SK-N-DZ (cell line): ENCODE measurements at regions not wholly inside any gene's neighbourhood (a gene's known extent, or its start where the extent isn't known, plus 50 kb on each side); places are given as distances from the start of the nearest gene placed in this dataset.

Source experiments
- DNase-seq: peaks from one replicate; pipeline ENCODE4 v3.0.0-alpha.2; 2015; ENCODE audit warnings: low spot score

DNA sequence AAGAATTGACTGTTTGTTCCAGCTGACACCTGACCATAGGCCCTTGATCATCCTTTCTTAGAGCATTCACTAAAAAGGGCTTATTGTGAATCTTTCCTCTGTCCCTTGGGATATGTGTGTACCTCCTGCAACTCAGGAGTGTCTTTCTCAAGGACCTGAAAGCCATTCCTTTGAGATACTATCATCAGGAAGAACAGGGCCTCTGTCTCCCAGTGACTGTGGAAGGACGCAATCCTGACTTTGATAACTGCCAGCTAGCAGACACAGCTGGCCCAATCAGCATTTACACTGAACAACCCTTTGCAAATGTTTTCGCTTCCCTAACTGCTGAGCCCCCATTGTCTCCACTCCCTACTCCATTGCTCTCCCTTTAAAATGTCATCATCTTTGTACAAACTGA lies 144.4 kb downstream of the RMI1 start:
- no peak for DNase-seq

GRCh38 chr9:84129529-84129928 lies 148.9 kb downstream of the RMI1 start:
- DNase-seq = no peak

DNA sequence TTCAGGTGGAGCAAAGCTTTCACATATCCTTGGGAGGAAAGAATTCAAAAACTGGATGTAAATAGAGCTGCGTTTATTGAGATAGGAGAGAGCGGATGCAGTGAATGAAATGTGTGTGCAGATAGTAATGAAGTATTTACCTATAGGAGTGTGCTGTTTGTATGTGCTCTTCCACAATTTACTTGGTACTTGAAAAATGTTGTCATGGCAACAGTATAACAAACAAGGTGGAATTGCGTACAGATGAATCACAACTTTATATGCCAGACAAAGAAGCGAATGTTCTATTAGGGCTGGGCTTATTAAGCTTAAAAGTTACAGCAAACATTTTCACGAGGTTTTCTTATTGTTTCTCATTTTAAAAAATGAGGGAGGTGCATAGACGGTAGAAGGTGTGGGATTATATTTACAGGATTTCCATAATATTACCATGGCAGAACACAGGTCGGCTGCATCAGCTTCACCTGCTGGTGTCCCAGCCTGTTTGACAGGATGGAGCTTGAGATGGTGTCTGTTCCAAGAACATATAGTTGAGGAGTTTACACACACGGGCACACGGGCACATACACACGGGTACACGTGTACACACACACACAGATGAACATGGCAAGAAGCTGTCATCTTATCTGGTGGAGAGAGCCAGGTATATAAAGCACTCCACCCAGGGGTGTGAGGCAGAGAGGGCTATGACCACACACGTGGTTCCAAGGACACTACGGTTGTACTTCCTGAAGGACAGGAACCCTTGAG lies 155.7 kb downstream of the RMI1 start:
- no peak for DNase-seq

DNA sequence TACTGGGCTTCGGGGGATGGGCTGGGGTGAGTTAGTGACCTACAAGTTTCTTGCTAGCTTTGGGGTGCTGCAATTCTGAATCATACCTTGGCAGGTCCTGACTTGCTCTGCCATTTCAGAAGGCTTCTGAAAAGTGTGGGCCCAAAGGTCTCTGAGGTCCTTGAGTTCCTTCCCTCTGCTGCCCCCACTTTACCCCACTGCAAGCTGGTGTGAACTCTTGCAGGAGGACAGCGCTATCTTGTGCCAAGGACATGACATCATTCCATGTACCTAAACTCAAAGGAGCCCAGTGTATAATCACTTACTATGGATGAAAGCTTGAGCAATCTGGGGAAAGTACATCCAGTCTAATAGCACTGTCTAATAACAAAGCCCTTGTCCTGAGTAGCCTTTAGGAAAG lies 157.4 kb downstream of the RMI1 start:
- no peak for DNase-seq

DNA sequence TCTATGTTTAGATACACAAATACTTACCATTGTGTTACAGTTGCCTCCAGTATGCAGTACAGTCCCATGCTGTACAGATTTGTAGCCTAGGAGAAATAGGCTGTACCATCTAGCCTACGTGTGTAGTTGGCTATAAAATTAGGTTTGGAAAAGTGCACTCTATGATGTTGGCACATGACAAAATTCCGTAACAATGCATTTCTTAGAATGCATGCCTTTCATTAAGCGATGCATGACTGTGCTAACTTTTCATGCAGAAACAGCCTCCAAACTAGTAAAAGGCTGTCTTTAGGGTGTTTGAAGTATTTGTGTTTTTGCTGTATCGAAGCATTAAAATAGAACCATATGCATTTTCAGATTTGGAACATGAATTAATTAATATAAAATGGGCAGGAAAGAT lies 157.9 kb downstream of the RMI1 start:
- DNase-seq = no peak

DNA sequence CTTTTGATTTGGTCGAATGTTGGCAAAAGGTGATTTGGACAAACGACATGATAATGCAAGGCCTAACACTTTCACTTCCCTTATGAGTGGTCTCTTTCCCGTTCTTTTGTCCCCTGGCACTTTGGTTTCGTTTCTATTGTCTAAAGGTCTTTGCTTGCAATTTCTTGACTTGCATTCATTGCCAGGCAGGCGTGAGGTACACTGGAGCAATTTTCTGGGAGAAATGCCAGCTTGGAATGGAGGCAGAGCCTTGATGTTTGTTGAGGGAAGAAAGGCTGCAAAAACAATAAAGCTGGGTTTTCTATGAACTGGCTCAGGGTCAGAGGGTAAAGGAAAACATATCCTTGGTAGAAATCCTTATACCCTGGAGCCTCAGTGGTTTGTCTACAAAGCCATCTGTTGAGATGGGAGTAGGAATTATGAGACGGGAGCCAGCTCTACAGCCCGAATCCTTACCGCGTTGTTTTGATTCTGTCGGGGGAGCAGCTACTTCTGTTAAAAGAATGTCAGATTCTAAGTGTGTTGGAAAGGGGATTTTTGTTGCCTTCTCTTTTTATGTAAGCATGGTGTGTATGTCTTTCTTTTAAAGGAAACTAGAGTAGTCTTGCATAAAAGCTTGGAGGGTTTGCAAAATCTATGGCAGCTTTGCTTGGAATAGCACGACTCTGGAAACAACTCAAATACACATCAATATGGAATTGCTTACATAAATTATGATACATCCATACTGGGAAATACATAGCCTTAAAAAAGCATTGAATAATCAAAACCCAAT lies 158.9 kb downstream of the RMI1 start:
- no peak for DNase-seq

DNA sequence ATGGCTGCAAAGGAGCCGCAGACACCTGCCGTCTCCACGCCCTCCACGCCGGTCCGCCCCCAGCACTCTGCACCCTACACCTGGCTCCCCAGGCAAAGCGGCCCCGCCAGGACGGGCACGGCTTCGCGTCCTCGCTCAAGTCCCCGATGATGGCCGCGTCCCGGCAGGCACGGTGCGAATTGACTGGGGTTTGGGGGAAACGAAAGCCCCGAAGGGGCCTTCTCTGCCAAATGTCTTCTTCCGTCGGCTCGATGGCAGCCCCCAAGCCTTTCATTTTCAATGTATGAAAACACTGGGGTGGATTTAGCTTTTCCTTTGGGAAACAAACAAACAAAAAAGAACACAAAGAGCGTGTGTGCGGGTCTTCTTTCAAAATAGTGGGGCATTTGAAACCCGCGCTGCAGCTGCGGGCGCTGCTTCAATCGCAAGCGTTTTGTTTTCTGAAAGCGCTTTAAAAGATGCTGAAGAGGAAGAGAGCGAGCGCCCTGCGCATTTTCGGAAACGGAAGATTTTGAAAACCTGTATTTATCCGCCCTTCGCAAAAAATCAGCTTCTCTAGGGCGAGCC lies 160.0 kb downstream of the RMI1 start:
- DNase-seq = no peak

- DNase-seq = peak; percentile 2
Measured at GRCh38 chr9:84141741-84142370, 161.3 kb downstream of the RMI1 start.

DNA sequence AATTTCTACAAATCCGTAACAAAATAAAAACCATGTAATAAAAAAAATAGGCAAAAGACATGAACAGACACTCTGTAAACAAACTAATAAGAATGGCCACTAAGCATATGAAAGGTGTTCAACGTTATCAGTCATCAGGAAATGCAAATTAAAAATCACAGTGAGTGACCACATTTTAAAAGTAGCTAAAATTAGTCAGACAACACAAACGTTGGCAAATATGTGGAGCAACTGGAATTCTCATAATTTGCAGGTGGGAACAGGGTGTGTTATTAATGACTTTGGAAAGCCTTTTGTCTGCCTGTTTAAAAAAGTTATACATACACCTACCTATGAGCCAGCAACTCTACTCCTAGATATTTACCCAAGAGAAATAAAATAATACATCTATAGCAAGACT lies 164.4 kb downstream of the RMI1 start:
- no peak for DNase-seq

DNA sequence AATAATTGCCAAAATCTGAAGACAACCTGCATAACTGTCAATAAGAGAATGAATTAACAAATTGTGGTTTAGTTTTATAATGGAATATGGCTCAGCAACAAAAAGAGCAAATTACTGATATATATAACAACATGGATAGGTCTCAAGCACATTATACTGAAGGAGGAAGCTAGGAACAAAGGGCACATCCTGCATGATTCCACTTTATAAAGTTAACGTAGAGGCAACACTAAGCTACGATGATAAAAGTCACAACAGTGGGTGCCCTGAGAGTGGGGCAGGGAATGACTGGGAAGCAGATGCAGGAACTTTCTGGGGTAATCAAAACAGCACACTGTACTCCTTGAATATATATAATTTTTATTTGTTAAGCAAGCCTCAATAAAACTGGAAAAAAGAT lies 165.2 kb downstream of the RMI1 start:
- DNase-seq = no peak

- no peak for DNase-seq
Measured at GRCh38 chr9:84146893-84147710, 166.5 kb downstream of the RMI1 start.

DNA sequence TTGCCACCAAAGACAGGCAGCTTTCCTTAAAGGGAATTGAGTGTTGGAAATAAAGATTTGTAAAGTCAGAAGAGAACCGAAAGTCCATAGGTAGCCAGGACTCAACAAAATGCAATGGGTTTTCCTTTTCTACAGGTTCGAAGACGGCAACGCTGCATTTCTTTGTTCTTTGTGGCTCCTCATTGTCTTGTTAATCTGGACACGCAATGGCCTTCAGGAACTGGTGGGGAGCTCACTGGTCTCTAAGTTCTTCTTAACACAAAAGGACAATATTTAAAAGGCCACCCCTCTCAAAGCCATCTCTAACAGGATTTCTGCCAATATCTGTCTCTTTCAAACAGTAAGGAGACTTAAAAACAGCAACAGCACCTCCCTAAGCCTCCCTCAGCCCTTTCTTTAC lies 170.6 kb downstream of the RMI1 start:
- DNase-seq = no peak

DNA sequence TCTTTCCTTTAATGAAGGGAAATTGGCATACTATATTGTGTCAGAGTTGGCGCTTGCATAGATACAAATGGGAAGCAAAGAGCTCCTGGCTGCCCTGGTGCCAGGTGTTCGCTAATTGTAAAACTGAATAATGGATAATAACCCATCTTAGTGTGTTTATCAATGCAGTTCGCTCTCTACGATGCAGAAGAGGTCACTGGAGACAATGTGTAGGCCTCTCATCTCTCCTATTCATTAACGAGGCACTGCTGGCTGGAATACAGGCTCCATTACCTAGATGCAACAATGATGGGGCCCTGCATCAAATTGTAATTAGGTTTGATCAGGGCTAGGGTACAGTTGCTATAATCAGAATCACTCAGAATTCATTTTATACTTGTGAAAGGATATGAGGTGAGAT lies 171.0 kb downstream of the RMI1 start:
- no peak for DNase-seq

DNA sequence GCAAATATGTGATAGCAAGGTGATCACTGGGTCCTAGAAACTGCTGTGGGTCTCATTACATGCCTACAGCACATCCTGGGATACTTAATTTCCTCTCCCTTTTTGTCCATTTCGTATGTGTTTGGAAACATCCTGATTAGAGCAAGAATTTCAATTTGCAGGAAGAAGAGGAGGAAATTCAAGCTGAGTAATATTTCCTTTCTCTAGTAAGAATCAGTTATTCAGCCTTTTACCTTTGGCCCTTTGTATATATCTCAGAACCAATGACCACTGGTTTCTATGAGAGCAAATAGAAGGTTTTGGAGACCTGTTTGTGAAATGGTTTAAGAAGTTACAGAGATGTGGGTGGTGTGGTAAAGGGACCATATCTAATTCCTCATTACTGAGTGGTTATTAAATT lies 171.6 kb downstream of the RMI1 start:
- DNase-seq = no peak

DNA sequence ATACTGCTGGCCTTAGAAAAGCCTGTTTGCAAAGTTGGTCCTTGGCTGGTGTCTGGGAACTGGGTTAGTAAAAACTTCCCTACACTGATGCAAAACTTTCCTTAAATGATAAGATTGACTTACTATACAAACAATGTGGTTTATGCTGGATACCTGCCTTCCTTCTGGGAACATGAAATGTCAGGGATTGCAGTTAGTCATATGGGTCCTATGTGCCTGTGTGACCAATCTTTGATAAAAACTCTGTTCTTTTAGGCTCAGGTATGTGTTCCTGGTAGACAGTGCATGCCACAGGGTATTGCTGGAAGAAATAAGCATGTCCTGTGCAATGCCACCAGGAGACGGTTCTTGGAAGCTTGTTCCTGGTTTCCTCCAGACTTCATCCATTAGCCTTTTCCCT lies 173.3 kb downstream of the RMI1 start:
- DNase-seq = no peak

- no peak for DNase-seq
Measured at GRCh38 chr9:84154320-84154719, 173.7 kb downstream of the RMI1 start.

- no peak for DNase-seq
Measured at GRCh38 chr9:84163052-84163650, 177.4 kb downstream of the SLC28A3 start.

GRCh38 chr9:84166891-84167290 lies 173.7 kb downstream of the SLC28A3 start:
- no peak for DNase-seq

GRCh38 chr9:84169240-84169639 lies 171.3 kb downstream of the SLC28A3 start:
- DNase-seq = no peak

DNA sequence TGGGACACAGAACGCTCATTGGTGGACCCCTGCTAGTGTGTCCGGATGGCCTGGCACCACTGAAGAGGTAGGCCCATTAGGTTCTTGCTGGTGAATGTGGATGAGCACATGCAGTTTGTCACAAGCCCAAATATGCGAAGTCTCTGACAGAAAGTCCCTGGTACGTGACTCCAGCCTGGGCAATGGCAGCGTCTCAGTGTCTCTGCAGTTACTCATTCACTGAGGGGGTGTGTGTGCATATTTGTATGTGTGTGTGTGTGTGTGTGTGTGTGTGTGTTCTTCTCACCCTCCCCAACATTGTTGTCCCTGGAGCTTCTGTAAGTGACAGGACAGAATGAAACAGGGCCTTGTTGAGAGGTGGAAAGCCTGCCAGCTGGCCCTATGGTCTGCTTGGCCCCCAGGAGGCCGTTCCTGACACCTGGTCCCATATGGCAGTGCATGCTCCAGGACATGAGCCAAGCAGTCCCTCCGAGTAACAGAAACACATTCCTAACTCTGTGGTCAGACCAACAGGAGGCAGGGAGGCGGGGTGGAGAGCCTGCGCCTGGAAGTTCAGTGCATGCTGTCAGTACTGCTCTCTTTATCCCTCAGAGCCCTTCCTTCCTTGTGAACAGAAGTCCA lies 169.9 kb downstream of the SLC28A3 start:
- DNase-seq = no peak

GRCh38 chr9:84173961-84174360 lies 166.6 kb downstream of the SLC28A3 start:
- no peak for DNase-seq
